ENCODE measurements at regions not wholly inside any gene's neighbourhood (a gene's known extent, or its start where the extent isn't known, plus 50 kb on each side); places are given as distances from the start of the nearest gene placed in this dataset.

- TF ChIP-seq CTCF (IDR thresholded peaks at IDR 0.05) (peak in 1 of 7 experiments; percentile 20), POLR2A (IDR thresholded peaks at IDR 0.05) (no peak)
Measured at GRCh38 chrY:8807648-8808408, 529.4 kb upstream of the TSPY4 start.

Data from body of pancreas (tissue), 4 donors.